GM10266 (cell line): ENCODE measurements at regions not wholly inside any gene's neighbourhood (a gene's known extent, or its start where the extent isn't known, plus 50 kb on each side); places are given as distances from the start of the nearest gene placed in this dataset.

Experiments
- DNase-seq: peaks from one replicate; pipeline ENCODE4 v3.0.0; 2012; ENCODE audit errors: extremely low spot score
- TF ChIP-seq, protein P1 (sequence below): IDR thresholded peaks from 2 replicates; pipeline ENCODE4 v1.5.1; 2012; ENCODE audit warnings: mild to moderate bottlenecking, low read depth; ENCODE audit not compliant: control insufficient read depth, insufficient read depth; ENCODE audit errors: missing control alignments

DNA sequence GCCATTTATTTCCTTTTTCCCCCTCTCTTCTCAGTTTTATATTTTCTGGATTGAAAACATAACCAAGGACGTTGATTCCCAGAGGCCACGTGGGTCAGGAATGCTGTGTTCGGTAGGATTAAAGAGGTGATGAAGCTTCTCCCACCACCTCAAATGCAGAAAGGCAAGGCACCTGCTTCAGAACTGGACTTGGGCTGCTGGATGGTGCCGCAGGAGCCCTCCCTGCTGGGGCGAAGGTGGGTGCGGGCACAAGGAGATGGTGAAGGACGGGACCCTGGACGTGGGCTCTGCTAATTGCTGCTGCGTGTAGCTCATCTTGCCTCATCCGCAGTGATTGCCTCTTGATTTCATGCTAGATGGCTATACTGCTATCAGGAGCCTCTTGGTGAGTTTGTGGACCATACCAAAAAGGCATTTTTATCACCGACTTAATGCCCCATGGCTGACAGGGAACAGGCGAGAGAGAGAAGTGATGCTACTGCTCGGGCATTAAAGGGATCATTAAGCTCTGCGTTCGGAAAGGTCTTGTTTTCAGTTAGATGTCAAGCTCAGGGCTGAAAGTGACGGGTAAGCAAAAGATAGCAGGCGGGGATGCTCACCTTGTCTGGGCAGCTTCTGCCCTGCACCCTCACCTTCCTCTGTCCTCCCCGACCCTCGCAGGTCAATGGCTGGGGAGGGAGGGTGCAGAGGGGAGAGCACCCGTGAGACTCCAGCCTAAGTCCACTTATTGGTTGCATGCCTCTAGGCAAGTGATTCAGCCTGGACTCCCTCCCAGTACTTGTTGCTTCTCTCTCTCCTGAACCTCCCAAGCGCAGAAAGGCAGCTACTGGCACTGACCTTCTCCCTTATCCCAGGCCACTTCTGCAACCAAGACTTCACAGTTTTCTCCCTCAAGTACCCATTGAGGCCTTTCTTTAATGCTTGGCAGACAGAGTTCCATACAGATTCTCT, 71.6 kb upstream of the FSTL4 start:
- no peak for DNase-seq
- TF ChIP-seq, protein P1, sequence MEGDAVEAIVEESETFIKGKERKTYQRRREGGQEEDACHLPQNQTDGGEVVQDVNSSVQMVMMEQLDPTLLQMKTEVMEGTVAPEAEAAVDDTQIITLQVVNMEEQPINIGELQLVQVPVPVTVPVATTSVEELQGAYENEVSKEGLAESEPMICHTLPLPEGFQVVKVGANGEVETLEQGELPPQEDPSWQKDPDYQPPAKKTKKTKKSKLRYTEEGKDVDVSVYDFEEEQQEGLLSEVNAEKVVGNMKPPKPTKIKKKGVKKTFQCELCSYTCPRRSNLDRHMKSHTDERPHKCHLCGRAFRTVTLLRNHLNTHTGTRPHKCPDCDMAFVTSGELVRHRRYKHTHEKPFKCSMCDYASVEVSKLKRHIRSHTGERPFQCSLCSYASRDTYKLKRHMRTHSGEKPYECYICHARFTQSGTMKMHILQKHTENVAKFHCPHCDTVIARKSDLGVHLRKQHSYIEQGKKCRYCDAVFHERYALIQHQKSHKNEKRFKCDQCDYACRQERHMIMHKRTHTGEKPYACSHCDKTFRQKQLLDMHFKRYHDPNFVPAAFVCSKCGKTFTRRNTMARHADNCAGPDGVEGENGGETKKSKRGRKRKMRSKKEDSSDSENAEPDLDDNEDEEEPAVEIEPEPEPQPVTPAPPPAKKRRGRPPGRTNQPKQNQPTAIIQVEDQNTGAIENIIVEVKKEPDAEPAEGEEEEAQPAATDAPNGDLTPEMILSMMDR, result no peak

DNA sequence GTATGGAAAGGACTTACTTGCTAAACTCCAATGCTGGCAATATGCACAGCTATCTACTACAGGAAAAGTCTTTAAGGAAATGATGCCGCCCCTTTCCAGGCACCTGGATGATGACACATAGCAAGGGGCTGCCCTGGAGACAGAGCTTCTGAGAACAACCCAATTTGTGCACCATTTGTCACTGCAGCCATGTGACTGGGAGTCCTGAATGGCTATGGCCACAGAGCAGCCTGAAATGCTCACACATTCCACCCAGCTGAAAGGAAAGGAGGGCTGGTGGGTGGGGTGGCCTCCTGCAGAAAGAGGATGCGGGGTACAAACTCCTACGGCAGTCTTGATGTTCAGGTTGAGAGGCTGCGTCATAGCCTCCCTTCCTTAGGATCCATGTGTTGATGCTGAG, 70.1 kb upstream of the FSTL4 start:
- no peak for DNase-seq
- TF ChIP-seq, protein P1, result no peak

DNA sequence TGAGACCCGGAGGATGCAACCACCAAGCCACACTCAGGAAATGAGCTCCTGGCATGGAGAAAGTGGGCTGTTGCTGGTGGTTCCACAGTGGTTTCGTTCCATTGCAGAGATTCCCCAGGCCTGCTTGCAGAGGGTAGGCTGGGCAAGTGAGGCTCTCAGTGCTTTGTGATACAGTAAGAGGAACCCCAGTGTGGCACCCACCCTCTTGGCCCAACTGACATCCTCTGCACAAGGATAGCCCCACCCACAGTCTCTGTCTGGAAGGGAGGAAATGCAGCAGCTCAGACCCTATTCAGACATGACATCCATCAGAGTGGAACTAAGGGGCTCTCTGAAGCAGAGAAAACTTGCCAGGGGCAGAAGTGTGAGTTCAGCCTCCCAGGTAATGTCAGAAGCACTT, 69.6 kb upstream of the FSTL4 start:
- TF ChIP-seq, protein P1, result no peak
- no peak for DNase-seq

DNA sequence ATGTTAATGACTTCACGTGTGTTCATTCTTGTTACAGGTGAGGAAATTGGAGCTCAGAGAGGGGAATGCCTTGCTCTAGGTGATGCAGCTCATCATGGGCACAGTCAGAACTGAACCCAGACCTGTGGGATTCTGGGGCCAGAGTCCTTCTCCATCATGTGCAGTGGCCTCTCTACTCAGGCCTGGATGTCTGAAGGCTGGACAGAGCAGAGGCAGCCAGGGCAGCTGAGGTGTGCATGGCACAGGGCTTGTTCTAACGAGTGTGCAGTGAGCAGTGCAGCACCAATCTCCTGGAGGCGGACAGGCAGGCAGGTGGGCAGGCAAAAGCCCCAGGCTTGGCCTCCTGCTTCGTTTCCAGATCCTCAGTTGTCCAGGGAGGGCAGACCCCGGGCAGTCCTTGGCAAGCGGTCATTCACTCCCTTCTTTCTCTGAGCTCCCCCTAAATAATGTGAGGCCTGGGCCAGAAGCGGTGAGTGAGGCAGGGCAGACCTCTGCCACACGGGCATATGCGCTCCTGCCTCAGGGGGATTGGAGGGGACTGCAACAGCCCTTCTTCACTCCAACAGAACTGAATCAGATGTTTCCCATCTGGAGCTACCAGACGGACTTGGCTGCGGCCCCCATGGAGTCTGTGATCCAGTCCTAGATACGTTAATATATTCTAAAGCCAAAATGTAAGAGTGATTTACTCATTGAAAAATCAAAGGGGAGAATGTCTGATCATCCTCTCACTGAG, 68.7 kb upstream of the FSTL4 start:
- DNase-seq, result no peak

DNA sequence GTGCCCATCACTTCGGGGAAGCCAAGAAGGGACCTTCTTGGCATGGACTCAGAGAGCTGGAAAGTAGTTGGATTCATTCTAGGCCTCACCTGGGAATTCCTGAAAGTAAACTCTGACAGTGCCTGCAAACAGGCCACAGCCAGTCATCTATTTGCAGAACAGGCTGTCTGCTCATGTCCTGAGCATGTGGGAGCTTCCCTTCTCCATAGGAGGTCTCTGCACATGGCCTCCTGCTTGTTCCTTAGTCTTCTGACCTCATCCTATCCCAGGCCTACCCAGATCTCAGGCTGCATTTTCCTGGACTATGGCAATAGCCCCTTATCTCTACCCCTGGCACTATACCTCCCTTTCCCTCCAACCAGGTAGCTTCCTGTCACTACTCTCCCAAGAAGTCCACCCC, 67.2 kb upstream of the FSTL4 start:
- DNase-seq, result no peak
- TF ChIP-seq, protein P1, result no peak

More for the DNA sequence above, 68.7 kb upstream of the FSTL4 start:
- TF ChIP-seq, protein P1, result no peak

DNA sequence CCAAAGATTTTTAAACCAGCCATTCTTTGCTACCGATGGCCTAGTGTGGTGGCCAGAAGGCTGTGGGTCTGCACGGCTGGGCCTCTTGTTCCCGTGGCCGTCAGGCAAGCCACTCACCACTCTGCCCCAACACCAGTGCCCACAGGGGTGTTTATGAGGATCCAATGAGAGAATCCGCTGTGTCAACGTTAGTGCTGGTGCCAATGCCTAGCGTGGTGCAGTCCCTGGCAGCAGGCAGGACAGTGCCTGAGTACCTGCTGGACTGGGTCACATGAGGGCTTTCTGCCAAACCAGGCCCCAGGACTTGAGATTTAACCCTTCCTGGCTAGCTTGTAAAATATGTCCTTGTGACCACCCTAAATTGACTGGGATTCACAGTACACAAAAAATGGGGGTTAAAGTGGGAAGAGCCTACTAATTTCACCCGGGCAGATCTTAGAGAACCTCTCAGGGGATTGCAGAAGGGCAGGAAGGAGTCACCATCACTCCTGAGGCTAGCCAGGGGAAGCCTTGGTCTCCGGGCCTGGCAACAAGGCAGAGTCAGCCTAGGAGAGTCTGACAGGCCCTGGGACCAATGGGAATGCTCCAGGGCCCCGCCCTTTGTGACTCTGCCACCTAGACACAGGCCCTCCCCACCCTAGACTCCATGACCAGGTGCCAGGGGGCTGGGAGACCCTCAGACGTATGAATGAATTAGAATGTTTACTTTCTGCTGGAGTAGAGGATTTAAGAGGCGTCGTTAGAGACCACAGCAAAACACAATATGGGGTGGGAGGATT, 63.2 kb upstream of the FSTL4 start:
- DNase-seq, result no peak
- TF ChIP-seq, protein P1, result no peak
